SU-DHL-6 (cell line): ENCODE measurements at regions not wholly inside any gene's neighbourhood (a gene's known extent, or its start where the extent isn't known, plus 50 kb on each side); places are given as distances from the start of the nearest gene placed in this dataset.

Experiments used
- CTCF ChIP-seq: fragments of 200-600 bp; sonication (generic); IDR thresholded peaks from one replicate; pipeline ENCODE4 v1.5.1; 2017; ENCODE audit warnings: antibody characterized with exemption, mild to moderate bottlenecking, low read length, moderate library complexity; ENCODE audit not compliant: insufficient read depth, poor library complexity, severe bottlenecking
- EZH2phosphoT487 ChIP-seq: fragments of 200-600 bp; sonication (generic), shearing (Covaris generic); conservative IDR thresholded peaks from 2 replicates; pipeline ENCODE4 v1.6.1; 2018; ENCODE audit warnings: mild to moderate bottlenecking, antibody characterized with exemption, low read length, moderate library complexity, mixed read lengths

- TF ChIP-seq CTCF: no peak
- no peak for TF ChIP-seq EZH2phosphoT487
These were observed 168.1 kb upstream of the ID2 start for GRCh38 chr2:8513601-8514273.
